NCI-H2107 (cell line): ENCODE measurements at regions not wholly inside any gene's neighbourhood (a gene's known extent, or its start where the extent isn't known, plus 50 kb on each side); places are given as distances from the start of the nearest gene placed in this dataset.
"Not testable (repeated sequence)": the region's sequence is repeated elsewhere in the genome, so short reads cannot be mapped to it uniquely, and the experiment has no call there.

Experiments
- DNase-seq: peaks from one replicate; lab custom pipeline; 2025; lab: John Stamatoyannopoulos, UW

DNA sequence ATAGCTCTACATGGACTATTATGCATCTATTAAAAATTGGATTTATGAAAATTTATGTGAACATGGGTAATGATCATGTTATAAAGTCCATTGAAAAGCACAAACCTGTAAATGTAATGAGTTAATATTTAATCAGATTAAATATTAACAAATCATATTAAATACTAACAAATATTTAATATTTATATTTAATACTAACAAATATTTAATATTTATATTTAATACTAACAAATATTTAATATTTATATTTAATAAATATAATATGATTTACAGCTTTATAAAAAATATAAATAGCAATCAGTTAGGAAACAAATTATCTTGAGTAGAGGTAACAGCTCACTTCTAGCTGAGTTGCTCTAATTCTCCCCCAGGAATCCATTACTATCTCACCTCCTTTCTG lies 758.0 kb upstream of the USP15 start:
- DNase-seq: no peak

DNA sequence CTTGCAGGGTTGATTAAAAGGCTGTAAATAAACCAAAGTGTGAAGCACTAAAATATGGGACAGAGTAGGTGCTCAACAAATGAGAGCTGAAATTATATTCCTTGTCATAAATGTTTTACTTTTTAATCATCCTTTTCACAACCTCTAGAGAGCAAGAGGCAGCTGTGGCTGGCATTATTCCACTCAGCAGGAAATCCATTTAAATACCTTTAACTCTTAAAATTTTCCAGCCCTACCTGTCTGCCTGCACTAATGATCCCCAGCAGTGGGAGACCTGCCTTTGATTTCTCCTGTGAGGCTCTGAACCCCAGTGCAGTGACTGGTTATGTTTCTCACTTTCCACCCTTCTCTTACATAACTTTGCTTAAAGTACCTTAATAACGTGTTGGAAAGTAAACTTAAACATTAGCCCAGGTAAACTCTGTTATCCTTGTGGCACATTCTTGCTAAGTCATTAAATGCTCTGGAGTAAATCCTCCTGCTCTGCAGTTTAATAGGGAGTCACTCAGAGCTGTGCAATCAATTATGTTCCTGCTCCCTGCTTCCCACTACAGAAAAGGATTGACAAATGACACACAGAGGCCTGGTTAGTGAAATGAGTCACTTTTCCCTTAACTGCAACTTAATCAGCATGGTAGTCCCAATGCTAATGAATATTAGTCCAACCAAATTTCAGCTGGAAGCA lies 755.7 kb upstream of the USP15 start:
- no peak for DNase-seq

DNA sequence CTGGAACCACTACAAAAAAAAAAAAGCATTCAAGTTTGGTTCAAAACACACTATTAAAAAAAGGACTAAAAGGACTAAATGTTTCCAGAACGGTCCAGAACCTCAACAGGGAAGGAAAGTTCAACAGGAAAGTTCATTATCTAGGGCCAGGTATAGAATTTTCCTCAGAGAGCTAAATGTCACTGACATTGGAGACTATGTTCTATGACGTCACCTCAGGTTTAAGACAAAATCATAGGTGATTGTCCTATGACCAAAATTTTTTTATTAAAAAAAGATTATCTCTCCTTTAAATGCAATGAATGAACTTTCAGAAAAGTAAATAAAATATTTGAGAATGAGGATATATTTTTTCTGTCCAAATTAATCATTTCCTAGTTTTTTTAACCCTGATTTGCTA lies 746.7 kb upstream of the USP15 start:
- no peak for DNase-seq

DNA sequence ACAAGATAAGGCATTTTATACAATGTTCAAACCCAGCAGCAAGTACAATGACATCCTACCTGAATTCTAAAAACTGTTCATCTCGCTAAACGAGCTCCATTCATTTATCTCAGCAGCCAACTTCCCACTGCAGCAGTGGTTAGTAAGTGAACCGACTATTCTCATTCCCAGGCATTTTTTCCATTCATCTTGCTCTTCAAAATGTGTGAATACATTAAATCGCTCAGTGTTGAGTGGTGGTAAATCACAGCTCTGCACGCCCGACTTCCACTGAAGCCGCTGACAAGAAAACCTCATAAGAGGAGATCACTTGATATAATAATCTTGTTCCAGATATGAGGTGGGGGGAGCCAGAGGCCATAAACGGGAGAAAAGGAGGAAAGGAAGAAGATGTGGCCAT lies 746.2 kb upstream of the USP15 start:
- DNase-seq: no peak

DNA sequence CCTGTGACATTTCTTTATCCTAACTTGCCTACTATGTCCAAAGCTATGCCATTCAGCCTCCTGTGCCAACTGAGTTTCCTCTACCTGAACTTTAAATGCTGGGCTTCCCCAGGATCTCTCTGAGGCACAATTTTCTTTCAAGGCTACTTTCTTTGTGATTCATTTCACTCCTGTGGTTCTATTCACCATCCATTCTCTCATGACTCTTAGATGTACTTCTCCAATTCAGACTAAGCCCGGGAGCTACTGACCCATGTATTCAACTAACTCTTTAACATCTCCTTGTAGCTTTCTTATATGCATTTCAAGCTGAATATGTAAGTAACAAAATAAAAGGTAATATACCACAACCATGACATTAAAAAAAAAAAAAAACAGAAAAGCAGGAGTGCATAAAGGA lies 738.9 kb upstream of the USP15 start:
- no peak for DNase-seq

DNA sequence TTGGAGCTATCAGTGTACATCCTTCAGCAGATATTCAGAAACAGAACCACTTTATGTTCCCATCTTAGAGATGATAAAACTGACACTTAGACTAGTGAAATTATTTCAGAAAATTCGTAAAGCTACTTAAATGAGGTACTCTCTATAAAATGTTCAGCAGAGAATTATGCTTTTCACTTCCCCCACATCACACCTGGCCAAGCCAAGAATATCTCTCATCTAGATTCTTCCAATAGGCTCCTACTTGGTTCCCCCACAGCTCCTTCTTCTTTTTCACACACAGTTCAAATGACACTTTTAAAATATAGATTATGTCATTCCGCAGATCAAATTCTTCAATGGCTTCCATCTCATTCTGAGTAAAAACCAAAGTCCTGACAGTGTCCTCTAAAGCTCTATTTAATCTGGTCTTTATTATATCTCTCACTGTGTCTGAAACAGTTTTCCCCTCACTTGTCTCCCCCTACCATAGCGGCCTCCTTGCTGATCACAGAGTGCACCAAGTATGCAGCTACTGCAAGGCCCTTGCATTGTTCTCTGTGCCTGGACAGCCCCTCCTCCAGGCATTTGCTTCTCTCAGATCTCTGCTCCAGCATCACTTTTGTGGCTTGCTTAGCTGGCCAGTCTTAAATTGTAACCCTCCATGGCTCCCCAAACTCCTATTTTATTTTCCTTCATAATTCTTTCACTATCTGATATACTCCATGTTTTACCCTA lies 736.8 kb upstream of the USP15 start:
- no peak for DNase-seq

DNA sequence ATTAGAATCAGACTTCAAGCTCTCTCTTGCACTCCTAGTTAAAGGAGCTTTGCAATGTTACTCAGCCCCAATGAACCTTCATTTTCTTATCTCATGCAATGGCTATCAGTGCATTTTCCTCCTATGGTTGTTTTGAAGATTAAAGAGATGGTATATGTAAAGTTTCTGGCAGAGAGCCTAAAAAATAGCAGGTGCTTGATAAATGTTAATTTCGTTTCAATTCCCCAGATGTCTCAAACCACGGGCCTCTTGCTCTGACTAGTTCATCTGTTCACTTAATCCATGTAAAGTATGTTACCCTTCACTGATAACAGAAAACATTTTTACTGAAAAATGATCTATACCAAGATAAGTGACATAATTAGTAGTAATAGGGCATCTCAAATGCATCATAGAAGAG lies 735.4 kb upstream of the USP15 start:
- DNase-seq: no peak

DNA sequence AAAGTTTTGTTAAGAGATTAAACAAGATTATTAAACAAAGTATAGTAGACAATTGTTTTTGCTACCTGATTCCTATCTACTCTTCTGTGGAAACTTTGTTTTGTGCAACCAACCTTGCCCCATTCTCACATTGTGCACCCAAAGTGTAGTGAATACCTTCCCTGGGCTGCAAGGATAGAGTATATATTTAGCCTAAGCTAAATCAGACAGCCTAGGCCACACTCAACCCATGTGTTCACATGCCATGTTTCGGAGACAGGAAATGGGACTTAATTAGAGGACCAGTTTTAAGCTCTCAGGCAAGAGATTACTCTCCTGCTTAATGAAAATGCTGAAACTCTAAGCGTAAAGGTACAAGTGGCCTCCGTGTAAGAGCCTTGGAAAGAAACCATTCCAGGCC lies 734.9 kb upstream of the USP15 start:
- no peak for DNase-seq

DNA sequence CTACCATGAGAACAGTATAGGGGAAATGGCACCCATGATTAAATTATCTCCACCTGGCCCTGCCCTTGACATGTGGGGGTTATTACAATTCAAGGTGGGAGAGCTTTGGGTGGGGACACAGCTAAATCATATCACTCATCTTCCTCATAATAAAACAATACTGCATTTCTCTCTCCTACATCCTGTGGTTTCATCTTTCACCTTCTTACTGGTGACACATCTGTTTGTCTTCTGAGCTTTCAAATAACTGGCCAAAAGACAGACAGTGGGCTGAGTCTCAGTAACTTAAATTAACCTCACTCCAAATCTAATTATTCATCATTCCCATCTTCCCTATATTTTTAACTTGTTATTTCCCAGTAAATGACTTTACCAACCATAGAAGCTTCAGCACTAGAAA lies 729.7 kb upstream of the USP15 start:
- no peak for DNase-seq

DNA sequence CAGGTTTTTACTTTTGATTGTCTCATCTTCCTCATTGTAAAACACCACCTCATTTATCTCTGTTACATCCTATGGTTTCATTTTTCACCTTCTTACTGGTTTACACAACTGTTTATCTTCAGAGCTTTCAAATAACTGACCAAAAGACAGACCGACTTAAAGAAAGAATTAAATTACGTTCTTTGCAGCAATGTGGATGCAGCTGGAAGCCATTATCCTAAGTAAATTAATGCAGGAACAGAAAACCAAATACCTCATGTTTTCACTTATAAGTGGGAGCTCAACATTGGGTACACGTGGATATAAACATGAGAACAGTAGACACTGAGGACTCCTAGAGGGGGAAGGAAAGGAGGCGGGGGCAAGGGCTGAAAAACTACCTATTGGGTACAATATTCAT lies 729.0 kb upstream of the USP15 start:
- DNase-seq: no peak

DNA sequence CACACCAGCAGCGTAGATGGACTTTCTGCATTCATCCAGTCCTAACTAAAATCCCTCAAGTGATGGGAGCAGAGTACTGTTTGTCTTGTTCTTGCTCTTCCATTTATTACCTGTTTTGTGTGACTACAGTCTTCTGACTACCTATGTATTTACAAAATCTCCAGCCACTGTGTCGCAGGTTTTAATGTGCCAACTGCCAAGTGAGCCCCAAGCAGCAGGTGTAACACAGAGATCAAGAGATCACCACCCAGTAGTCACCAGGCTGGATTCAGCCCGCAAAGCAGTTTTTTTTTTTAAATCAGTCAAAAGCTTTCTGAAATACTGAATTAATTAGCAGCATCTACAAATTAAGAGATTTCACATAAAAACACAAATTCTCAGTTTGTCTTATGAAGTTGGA lies 724.1 kb upstream of the USP15 start:
- no peak for DNase-seq

DNA sequence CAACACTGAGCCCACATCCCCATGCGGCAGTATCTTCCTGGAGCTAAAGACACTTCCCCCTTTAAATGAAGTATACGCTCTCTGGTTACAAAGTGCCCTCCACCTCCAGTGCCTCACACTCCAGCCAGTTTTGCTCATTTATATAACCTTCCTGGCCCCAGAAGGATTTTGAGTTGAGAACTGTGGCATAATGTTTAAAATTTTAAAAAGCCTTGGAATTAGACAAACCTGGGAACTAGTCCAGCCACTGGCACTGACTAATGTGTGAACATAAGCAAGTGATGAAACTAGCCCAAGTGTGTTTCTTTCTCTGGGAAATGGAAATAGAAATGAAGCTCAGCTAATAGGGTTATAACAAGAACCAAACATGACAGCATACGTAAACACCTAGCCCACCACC lies 723.7 kb upstream of the USP15 start:
- DNase-seq: no peak

DNA sequence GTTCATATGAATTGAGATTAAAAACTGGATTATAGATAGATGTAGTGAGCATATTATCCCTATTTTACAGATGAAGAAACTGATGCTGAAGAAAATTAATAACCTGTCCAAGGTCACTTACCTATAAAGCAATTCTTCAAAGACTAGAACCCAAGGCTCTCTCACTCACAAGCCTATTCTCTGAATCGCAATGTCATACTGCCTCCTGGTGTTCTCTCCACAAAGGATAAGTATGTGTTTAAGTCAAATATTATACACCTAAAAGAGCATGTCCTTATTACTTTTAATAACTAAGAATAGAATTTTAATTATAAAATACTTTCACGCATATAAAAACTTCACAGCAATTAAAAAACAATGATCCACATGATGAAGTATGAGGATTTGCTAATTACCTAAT lies 721.3 kb upstream of the USP15 start:
- DNase-seq: no peak

DNA sequence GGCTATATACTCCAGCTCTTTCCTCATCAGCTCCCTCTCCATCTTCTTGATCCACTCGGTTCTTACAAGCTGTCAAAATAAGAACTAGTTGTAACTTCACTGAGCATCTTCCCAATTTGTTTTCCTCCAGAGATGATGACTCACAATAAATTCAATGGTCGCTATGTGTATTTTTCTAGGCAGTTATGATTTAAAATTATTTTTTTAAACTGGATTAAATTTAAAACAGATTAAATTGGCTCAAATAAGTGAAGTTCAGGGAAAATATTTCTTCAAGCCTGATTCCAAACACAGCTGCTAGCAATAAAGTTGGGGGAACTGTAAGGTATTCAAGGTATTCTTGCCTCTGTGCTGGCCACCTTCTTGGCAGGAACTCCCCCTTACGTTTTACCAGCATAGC lies 717.7 kb upstream of the USP15 start:
- DNase-seq: no peak

DNA sequence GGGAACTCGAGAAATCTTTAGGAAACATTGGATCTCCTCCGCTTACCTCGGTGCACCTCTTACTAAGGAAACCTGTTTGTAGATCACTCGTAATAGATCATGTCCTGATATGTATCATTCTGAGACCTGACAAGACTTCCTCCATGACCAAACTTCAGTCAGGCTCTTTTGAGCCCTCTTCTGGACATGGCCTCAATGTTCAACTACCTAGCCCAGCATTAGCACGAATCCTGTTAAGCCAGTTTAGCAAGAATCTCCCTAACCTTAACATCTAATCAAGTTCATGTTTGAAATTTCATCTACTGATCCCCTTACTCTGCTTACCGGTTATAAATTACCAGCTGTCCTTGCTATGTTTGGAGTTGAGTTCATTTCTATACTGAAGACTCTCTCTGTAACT lies 713.9 kb upstream of the USP15 start:
- no peak for DNase-seq

DNA sequence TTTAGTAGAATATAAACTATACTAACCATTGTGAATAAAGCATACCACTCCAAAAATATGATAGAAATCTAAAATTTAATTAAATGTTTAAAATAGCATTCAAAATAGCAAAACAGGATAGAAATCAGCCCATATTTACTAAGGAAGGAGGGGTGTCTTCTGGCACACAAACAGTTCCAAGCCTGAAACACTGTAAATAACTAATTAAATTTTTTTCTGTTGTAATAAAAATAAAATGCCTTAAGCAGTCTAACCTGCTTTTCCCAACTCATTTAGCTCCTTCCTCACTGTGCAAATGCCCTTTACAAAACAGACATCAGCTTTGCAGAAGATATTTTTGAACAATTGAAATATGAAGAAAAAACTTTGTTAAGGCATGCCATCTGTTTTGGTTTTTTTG lies 707.1 kb upstream of the USP15 start:
- no peak for DNase-seq

DNA sequence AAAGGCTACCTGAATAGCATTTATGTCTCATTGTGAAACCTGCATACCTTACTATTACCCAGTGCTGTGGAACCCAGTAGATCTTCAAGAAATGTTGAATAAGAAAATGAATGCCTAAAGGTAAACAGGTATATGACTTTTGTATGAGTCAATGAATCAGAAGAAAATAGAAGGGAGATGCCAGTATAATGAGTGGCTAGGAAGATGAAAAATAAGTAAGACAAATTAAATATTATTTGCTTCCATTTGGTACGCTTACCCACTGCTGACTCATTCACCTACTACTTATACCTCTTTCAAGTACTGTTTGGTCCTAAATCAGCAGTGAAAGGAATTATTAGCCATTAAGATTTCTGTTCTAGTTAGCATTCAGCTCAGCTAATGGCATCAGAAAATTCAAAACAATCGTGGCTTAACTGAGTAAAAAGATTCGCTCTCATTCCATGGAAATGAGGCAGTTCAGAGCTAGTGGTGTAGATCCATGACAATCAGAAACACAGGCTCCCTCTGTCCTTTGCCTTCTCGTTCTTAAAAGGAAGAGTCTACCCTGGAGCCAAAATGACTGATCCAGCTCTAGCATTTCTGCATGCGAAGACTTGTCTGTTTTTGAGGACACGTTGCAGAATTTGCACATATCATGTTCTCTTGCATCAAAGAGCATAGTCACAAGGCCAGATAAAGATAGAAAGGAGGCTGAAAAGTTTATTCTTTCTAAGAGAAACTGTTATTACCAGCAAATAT lies 705.8 kb upstream of the USP15 start:
- no peak for DNase-seq

DNA sequence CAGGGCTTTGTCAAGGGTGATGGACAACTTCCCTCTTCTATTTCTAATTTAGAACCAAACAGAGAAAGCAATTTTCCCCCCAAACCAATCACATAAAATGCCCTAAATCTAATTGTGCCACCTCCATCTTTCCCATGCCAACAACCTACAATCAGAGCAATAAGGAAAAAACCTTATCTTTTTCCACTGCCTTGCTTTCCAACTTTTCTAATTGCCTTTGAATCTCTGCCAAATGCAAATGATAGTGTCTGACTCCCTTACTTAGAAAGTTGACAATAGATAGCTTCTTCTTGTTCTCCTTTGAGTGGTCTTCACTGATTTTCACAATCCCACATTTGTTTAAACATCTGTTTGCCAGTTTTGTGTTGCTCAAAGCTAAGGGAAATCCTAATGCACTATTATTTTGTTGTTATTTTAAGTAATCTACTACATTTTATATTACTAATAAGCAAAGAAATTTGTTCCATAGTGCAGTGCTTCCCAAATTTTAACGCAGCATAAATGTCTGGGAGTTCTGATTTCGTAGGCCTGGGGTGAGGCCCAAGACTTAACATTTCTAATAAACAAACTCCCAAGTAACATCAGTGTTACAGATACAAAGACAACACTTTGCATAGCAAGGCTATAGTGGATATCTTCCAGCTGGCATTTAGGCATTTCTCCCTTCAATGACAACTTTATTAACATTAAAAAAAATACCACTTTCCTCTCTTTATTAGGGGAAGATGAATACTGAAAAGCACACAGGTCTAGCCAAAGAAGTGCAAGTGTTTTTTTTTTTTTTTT lies 696.3 kb upstream of the USP15 start:
- DNase-seq: no peak

DNA sequence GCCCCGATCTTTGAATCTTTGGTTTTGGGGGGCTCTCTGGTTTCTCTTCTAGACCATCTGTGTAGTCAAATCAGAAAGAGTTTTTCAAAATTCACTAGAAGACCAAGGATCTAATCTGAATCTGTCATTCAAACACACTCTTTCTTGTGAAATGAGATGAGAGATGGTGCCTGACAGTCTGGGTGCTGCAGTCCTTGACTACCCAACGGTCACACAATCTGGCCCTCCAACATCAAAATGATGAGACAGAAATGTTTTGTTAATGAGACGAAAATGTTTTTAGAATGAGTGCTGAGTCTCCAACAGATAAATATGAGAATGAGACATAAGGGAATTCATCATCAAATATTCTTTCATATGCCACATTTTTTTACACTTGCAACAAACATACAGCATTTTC lies 695.7 kb upstream of the USP15 start:
- no peak for DNase-seq

DNA sequence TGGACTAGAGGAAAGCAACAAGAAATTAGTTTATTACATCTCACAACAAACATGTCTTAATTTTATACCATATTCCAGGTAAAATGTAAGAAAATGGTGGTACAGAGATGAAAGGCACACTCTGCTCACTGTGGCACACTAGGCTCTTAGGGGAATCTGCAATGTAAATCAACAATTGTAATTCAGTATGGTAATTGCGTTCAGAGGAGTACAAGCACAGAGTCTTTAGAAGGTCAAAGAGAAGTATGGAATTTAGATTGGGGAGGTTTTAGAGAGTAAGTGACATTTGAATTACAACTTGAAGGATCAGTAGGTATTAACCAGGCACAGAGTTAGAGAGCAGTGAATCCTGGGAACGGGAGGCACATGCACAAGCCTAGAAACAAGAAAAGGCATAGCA lies 694.0 kb upstream of the USP15 start:
- no peak for DNase-seq

DNA sequence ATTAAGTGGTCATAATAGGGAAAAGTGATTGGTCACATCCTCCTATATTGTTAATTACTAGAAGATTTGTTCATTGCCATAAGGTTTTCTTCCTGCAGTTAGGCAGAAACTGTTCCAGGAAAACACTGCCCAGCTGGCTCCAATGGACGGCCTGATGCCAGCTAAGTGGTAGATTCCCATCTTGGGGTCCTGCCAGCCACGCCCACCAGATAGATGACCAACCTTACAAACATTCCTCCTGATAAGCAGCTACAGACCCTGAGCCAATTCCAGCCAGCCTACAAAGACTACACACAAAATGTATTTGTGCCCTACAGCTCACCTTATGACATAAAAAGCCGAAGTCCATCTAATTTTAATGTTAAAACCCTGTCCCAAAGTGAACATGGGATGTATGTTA lies 685.9 kb upstream of the USP15 start:
- no peak for DNase-seq

DNA sequence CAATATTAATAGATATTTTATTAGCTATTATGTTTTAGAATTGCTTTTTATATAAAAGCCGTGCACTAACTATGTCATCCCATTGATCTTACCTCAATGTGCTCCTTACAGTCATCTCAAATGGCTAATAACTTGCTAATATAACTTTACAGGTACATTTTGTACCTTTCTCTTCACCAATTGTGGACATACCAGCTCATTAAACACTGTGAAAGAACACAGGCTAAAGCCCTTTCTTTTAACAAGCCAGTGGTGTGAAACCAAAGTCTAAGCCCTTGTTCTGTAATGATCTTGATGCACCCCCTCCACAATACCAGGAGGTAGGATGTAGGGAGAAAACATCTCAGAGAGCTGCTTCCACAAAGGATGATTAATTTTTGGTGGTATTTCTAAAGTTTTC lies 675.3 kb upstream of the USP15 start:
- DNase-seq: no peak

DNA sequence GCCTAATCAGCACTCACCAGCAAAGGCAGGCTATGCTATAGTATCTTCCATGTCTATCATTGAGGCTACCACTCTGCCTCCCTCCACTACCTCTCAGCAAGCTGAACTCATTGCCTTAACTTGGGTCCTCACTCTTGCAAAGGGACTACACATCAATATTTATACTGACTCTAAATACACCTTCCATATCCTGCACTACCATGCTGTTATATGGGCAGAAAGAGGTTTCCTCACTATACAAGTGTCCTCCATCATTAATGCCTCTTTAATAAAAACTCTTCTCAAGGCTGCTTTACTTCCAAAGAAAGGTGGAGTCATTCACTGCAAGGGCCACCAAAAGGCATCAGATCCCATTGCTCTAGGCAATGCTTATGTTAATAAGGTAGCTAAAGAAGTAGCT lies 669.3 kb upstream of the USP15 start:
- DNase-seq: not testable (repeated sequence)
